ENCODE measurements at regions not wholly inside any gene's neighbourhood (a gene's known extent, or its start where the extent isn't known, plus 50 kb on each side); places are given as distances from the start of the nearest gene placed in this dataset.
"Not testable (repeated sequence)": the region's sequence is repeated elsewhere in the genome, so short reads cannot be mapped to it uniquely, and the experiment has no call there.

GRCh38 chr9:67477465-67477864 lies 381.3 kb upstream of the ANKRD20A1 start:
- not testable (repeated sequence) for TF ChIP-seq CTCF, POLR2A (IDR thresholded peaks at IDR 0.05)

All from Peyer's patch (tissue), 4 donors.